Thyroid gland (tissue), 4 donors: ENCODE measurements at regions not wholly inside any gene's neighbourhood (a gene's known extent, or its start where the extent isn't known, plus 50 kb on each side); places are given as distances from the start of the nearest gene placed in this dataset.

ENCODE experiments used
- CTCF ChIP-seq, 6 experiments: fragments of 200-600 bp in 3 of 6; fragments of 450-650 bp in 3 of 6; sonication (generic) in 3 of 6; IDR thresholded peaks; one replicate each; pipeline ENCODE4 v1.5.1; 2016 to 2019; ENCODE audit warnings: antibody characterized with exemption in 6 of 6, mild to moderate bottlenecking in 2 of 6, inconsistent platforms in 1 of 6, moderate library complexity in 1 of 6
- POLR2A ChIP-seq, 2 donors: fragments of 450-650 bp; IDR thresholded peaks; one replicate each; pipeline ENCODE4 v1.6.1; 2017; ENCODE audit warnings: antibody characterized with exemption in 2 of 2, mild to moderate bottlenecking in 2 of 2, moderate library complexity in 1 of 2

GRCh38 chr22:23384431-23384830 is 195.7 kb downstream of the IGLL1 start:
- no peak for TF ChIP-seq CTCF (IDR thresholded peaks at IDR 0.05)
- no peak for TF ChIP-seq POLR2A (IDR thresholded peaks at IDR 0.05)
